IgD-negative memory B cell (primary cell): ENCODE measurements at regions not wholly inside any gene's neighbourhood (a gene's known extent, or its start where the extent isn't known, plus 50 kb on each side); places are given as distances from the start of the nearest gene placed in this dataset.
"Not testable (repeated sequence)": the region's sequence is repeated elsewhere in the genome, so short reads cannot be mapped to it uniquely, and the experiment has no call there.

ENCODE experiments used
- H3K27ac Mint-ChIP-seq, 3 donors: one replicate each; pipeline ENCODE4 v1.8.0; 2020 to 2022; ENCODE audit warnings: mild to moderate bottlenecking in 3 of 3, mixed read lengths in 3 of 3, moderate library complexity in 1 of 3
- H3K27me3 Mint-ChIP-seq: one replicate; pipeline ENCODE4 v1.8.0; 2021; ENCODE audit warnings: mixed read lengths
- H3K36me3 Mint-ChIP-seq: one replicate; pipeline ENCODE4 v1.8.0; 2020; ENCODE audit warnings: mild to moderate bottlenecking, mixed read lengths
- H3K4me1 Mint-ChIP-seq, 3 donors: one replicate each; pipeline ENCODE4 v1.8.0; 2020 to 2022; ENCODE audit warnings: mixed read lengths in 3 of 3, mild to moderate bottlenecking in 1 of 3
- H3K4me3 Mint-ChIP-seq, 4 donors: one replicate each; pipeline ENCODE4 v1.8.0; 2020 to 2022; ENCODE audit warnings: mild to moderate bottlenecking in 4 of 4, mixed read lengths in 4 of 4, moderate library complexity in 3 of 4
- H3K9me3 Mint-ChIP-seq, 3 donors: one replicate each; pipeline ENCODE4 v1.8.0; 2020 to 2021; ENCODE audit warnings: mixed read lengths in 3 of 3, mild to moderate bottlenecking in 1 of 3

GRCh38 chr1:58939666-58940370 is 156.0 kb upstream of the JUN start:
- no peaks in the 10 kb centered on the region for H3K9me3 Mint-ChIP-seq
- H3K36me3 Mint-ChIP-seq: peaks cover under 1% of the 10 kb centered on the region
- no peak overlapping the region for H3K27ac Mint-ChIP-seq
- H3K4me3 Mint-ChIP-seq: no peak overlapping the region
- H3K27me3 Mint-ChIP-seq: no peaks in the 10 kb centered on the region
- peaks cover 32 to 47% (median 43%) of the 10 kb centered on the region in 3 donors for H3K4me1 Mint-ChIP-seq

GRCh38 chr1:58941471-58942289 is 157.8 kb upstream of the JUN start:
- Mint-ChIP-seq H3K36me3 (peaks cover 2% of the 10 kb centered on the region), H3K27me3 (no peaks in the 10 kb centered on the region), H3K4me1 (peaks cover 32 to 50% (median 44%) of the 10 kb centered on the region in 3 donors), H3K27ac (peak overlapping the region in 2 of 3 donors; percentile 14 to 90), H3K4me3 (peak overlapping the region in 2 of 4 donors; percentile 75 to 87), H3K9me3 (no peaks in the 10 kb centered on the region)

GRCh38 chr1:58942759-58943191 is 158.9 kb upstream of the JUN start:
- Mint-ChIP-seq H3K9me3 (no peaks in the 10 kb centered on the region), H3K4me3 (peak overlapping the region in 2 of 4 donors; percentile 4 to 18), H3K4me1 (peaks cover 32 to 47% (median 44%) of the 10 kb centered on the region in 3 donors), H3K36me3 (peaks cover 2% of the 10 kb centered on the region), H3K27me3 (no peaks in the 10 kb centered on the region), H3K27ac (no peak overlapping the region)

- no peak overlapping the region for H3K27ac Mint-ChIP-seq
- H3K4me3 Mint-ChIP-seq: peak overlapping the region in 1 of 4 donors; percentile 65
- H3K36me3 Mint-ChIP-seq: peaks cover 2% of the 10 kb centered on the region
- H3K4me1 Mint-ChIP-seq: peaks cover 34 to 51% (median 49%) of the 10 kb centered on the region in 3 donors
- H3K9me3 Mint-ChIP-seq: no peaks in the 10 kb centered on the region
- peaks cover 3% of the 10 kb centered on the region for H3K27me3 Mint-ChIP-seq
Observed at GRCh38 chr1:58943776-58944175, 159.9 kb upstream of the JUN start.

GRCh38 chr1:58944439-58944838 is 160.6 kb upstream of the JUN start:
- Mint-ChIP-seq H3K4me1 (peaks cover 34 to 54% (median 49%) of the 10 kb centered on the region in 3 donors), H3K9me3 (no peaks in the 10 kb centered on the region), H3K27me3 (peaks cover 3% of the 10 kb centered on the region), H3K27ac (no peak overlapping the region), H3K36me3 (peaks cover 2% of the 10 kb centered on the region), H3K4me3 (no peak overlapping the region)

- peaks cover 25 to 40% (median 36%) of the 10 kb centered on the region in 3 donors for H3K4me1 Mint-ChIP-seq
Observed at GRCh38 chr1:58946390-58946789, 162.5 kb upstream of the JUN start.

GRCh38 chr1:58948671-58949070 is 164.8 kb upstream of the JUN start:
- Mint-ChIP-seq H3K4me3 (no peak overlapping the region), H3K36me3 (peaks cover 4% of the 10 kb centered on the region), H3K27ac (no peak overlapping the region), H3K9me3 (no peaks in the 10 kb centered on the region), H3K4me1 (peaks cover 13 to 25% (median 22%) of the 10 kb centered on the region in 3 donors), H3K27me3 (peaks cover 3% of the 10 kb centered on the region)

More at GRCh38 chr1:58946390-58946789, 162.5 kb upstream of the JUN start:
- Mint-ChIP-seq H3K27me3 (peaks cover 3% of the 10 kb centered on the region), H3K36me3 (peaks cover 2% of the 10 kb centered on the region), H3K27ac (no peak overlapping the region), H3K4me3 (no peak overlapping the region), H3K9me3 (no peaks in the 10 kb centered on the region)

GRCh38 chr1:58949551-58950220 is 165.8 kb upstream of the JUN start:
- peak overlapping the region in 1 of 4 donors; percentile 11 for H3K4me3 Mint-ChIP-seq
- peaks cover 3% of the 10 kb centered on the region for H3K27me3 Mint-ChIP-seq
- peaks cover 4% of the 10 kb centered on the region for H3K36me3 Mint-ChIP-seq
- no peak overlapping the region for H3K27ac Mint-ChIP-seq
- peaks cover 5 to 16% (median 16%) of the 10 kb centered on the region in 3 donors for H3K4me1 Mint-ChIP-seq
- no peaks in the 10 kb centered on the region for H3K9me3 Mint-ChIP-seq

- Mint-ChIP-seq H3K27ac (no peak overlapping the region), H3K9me3 (no peaks in the 10 kb centered on the region), H3K27me3 (peaks cover 3% of the 10 kb centered on the region)
Observed at GRCh38 chr1:58950897-58951296, 167.1 kb upstream of the JUN start.

GRCh38 chr1:58953951-58954350 is 170.1 kb upstream of the JUN start:
- H3K9me3 Mint-ChIP-seq, H3K27me3 Mint-ChIP-seq, H3K36me3 Mint-ChIP-seq, H3K4me3 Mint-ChIP-seq: not testable (repeated sequence)
- Mint-ChIP-seq H3K27ac (peak overlapping the region in 1 of 3 donors; percentile 59), H3K4me1 (peaks cover 6 to 13% (median 7%) of the 10 kb centered on the region in 3 donors)

More at GRCh38 chr1:58950897-58951296, 167.1 kb upstream of the JUN start:
- Mint-ChIP-seq H3K4me3 (no peak overlapping the region), H3K36me3 (peaks cover 6% of the 10 kb centered on the region), H3K4me1 (peaks cover 5 to 17% (median 12%) of the 10 kb centered on the region in 3 donors)

GRCh38 chr1:58963287-58963686 is 179.4 kb upstream of the JUN start:
- Mint-ChIP-seq H3K4me3 (peak overlapping the region in 1 of 4 donors; percentile 29), H3K4me1 (peaks cover 39 to 48% (median 43%) of the 10 kb centered on the region in 3 donors)
- not testable (repeated sequence) for H3K9me3 Mint-ChIP-seq, H3K27me3 Mint-ChIP-seq, H3K27ac Mint-ChIP-seq, H3K36me3 Mint-ChIP-seq

GRCh38 chr1:58964428-58964827 is 180.6 kb upstream of the JUN start:
- H3K9me3 Mint-ChIP-seq: peaks cover 0 to 2% (median 0%) of the 10 kb centered on the region in 3 donors
- H3K36me3 Mint-ChIP-seq: peaks cover 1% of the 10 kb centered on the region
- H3K4me3 Mint-ChIP-seq: peak overlapping the region in 1 of 4 donors; percentile 43
- H3K27ac Mint-ChIP-seq: no peak overlapping the region
- no peaks in the 10 kb centered on the region for H3K27me3 Mint-ChIP-seq
- H3K4me1 Mint-ChIP-seq: peaks cover 47 to 59% (median 52%) of the 10 kb centered on the region in 3 donors

GRCh38 chr1:58964880-58965279 is 181.0 kb upstream of the JUN start:
- peak overlapping the region in 1 of 4 donors; percentile 43 for H3K4me3 Mint-ChIP-seq
- H3K4me1 Mint-ChIP-seq: peaks cover 47 to 59% (median 52%) of the 10 kb centered on the region in 3 donors
- H3K36me3 Mint-ChIP-seq: peaks cover 1% of the 10 kb centered on the region
- no peak overlapping the region for H3K27ac Mint-ChIP-seq
- H3K9me3 Mint-ChIP-seq: peaks cover 0 to 2% (median 0%) of the 10 kb centered on the region in 3 donors
- H3K27me3 Mint-ChIP-seq: no peaks in the 10 kb centered on the region

GRCh38 chr1:58966103-58966916 is 182.5 kb upstream of the JUN start:
- peaks cover 0 to 2% (median 0%) of the 10 kb centered on the region in 3 donors for H3K9me3 Mint-ChIP-seq
- peaks cover 47 to 56% (median 56%) of the 10 kb centered on the region in 3 donors for H3K4me1 Mint-ChIP-seq
- H3K4me3 Mint-ChIP-seq: peak overlapping the region in 2 of 4 donors; percentile 75 to 76
- no peaks in the 10 kb centered on the region for H3K27me3 Mint-ChIP-seq
- peak overlapping the region in 2 of 3 donors; percentile 93 to 95 for H3K27ac Mint-ChIP-seq
- H3K36me3 Mint-ChIP-seq: peaks cover 1% of the 10 kb centered on the region
